ENCODE measurements at regions not wholly inside any gene's neighbourhood (a gene's known extent, or its start where the extent isn't known, plus 50 kb on each side); places are given as distances from the start of the nearest gene placed in this dataset.

- TF ChIP-seq CTCF (IDR thresholded peaks at IDR 0.05) = peak; percentile 62 to 87 (median 84)
- no peak for TF ChIP-seq POLR2A (IDR thresholded peaks at IDR 0.05)
Observed at GRCh38 chr2:134118279-134119116, 135.4 kb upstream of the MGAT5 start.
